ENCODE measurements at regions not wholly inside any gene's neighbourhood (a gene's known extent, or its start where the extent isn't known, plus 50 kb on each side); places are given as distances from the start of the nearest gene placed in this dataset.

GRCh38 chr4:61049018-61049417 lies 151.1 kb upstream of the ADGRL3 start:
- H3K4me1 Mint-ChIP-seq = no peaks in the 10 kb centered on the region
- no peak overlapping the region for H3K27ac Mint-ChIP-seq
- H3K4me3 ChIP-seq = no peak overlapping the region
- no peak for DNase-seq (ENCODE audit: low spot score)
- H3K4me2 ChIP-seq = no peak overlapping the region
- H2AFZ ChIP-seq = no peak overlapping the region
- H3K4me3 Mint-ChIP-seq = no peak overlapping the region
- H3F3A ChIP-seq (replicated peaks; ENCODE audit: low read depth) = no peaks in the 10 kb centered on the region
- H3K4me1 ChIP-seq (ENCODE audit: insufficient read depth) = no peaks in the 10 kb centered on the region
- no peak for ATAC-seq
- H3K79me2 ChIP-seq (replicated peaks; ENCODE audit: insufficient read depth) = no peaks in the 10 kb centered on the region
- H3K27ac ChIP-seq (ENCODE audit: low read depth) = no peak overlapping the region
- no peaks in the 10 kb centered on the region for H3K36me3 Mint-ChIP-seq (ENCODE audit: low read depth)
- H3K36me3 ChIP-seq (ENCODE audit: insufficient read depth) = no peaks in the 10 kb centered on the region
- H3K9me2 ChIP-seq (ENCODE audit: insufficient read depth) = no peaks in the 10 kb centered on the region
- H3K27me3 ChIP-seq (ENCODE audit: insufficient read depth) = no peaks in the 10 kb centered on the region
- no peaks in the 10 kb centered on the region for H3K27me3 Mint-ChIP-seq (ENCODE audit: insufficient read depth, low read depth, poor library complexity)
- TF ChIP-seq ZNF114 (CRISPR knock-in tag; IDR thresholded peaks at IDR 0.05) (no peak), NANOG (IDR thresholded peaks at IDR 0.05; ENCODE audit: borderline replicate concordance) (no peak), EZH2phosphoT487 (IDR thresholded peaks at IDR 0.05; ENCODE audit: unreplicated experiment) (no peak), CREB1 (CRISPR knock-in tag; IDR thresholded peaks at IDR 0.05; ENCODE audit: low read depth) (no peak)
- no peaks in the 10 kb centered on the region for H3K9me3 Mint-ChIP-seq
- H4K20me1 ChIP-seq (replicated peaks; ENCODE audit: insufficient read depth) = no peaks in the 10 kb centered on the region

GRCh38 chr4:61067381-61067780 lies 132.7 kb upstream of the ADGRL3 start:
- ATAC-seq = no peak
- TF ChIP-seq EZH2phosphoT487 (IDR thresholded peaks at IDR 0.05; ENCODE audit: unreplicated experiment) (no peak), ETS1 (IDR thresholded peaks at IDR 0.05) (no peak), POLR2AphosphoS5 (IDR thresholded peaks at IDR 0.05; ENCODE audit: low read depth) (no peak), CTCF (conservative IDR thresholded peaks at IDR 0.05; ENCODE audit: low read depth in 2 of 2) (no peak), ZNF462 (CRISPR knock-in tag; IDR thresholded peaks at IDR 0.05) (no peak), STAT1 (IDR thresholded peaks at IDR 0.05; ENCODE audit: unreplicated experiment) (no peak)
- TF ChIP-seq, protein P1, sequence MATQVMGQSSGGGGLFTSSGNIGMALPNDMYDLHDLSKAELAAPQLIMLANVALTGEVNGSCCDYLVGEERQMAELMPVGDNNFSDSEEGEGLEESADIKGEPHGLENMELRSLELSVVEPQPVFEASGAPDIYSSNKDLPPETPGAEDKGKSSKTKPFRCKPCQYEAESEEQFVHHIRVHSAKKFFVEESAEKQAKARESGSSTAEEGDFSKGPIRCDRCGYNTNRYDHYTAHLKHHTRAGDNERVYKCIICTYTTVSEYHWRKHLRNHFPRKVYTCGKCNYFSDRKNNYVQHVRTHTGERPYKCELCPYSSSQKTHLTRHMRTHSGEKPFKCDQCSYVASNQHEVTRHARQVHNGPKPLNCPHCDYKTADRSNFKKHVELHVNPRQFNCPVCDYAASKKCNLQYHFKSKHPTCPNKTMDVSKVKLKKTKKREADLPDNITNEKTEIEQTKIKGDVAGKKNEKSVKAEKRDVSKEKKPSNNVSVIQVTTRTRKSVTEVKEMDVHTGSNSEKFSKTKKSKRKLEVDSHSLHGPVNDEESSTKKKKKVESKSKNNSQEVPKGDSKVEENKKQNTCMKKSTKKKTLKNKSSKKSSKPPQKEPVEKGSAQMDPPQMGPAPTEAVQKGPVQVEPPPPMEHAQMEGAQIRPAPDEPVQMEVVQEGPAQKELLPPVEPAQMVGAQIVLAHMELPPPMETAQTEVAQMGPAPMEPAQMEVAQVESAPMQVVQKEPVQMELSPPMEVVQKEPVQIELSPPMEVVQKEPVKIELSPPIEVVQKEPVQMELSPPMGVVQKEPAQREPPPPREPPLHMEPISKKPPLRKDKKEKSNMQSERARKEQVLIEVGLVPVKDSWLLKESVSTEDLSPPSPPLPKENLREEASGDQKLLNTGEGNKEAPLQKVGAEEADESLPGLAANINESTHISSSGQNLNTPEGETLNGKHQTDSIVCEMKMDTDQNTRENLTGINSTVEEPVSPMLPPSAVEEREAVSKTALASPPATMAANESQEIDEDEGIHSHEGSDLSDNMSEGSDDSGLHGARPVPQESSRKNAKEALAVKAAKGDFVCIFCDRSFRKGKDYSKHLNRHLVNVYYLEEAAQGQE (IDR thresholded peaks at IDR 0.05; ENCODE audit: unreplicated experiment) = no peak

More at GRCh38 chr4:61067381-61067780, 132.7 kb upstream of the ADGRL3 start:
- DNase-seq (ENCODE audit: low spot score) = no peak
- H3K4me3 Mint-ChIP-seq = no peak overlapping the region
- Histone ChIP-seq H3K4me3 (no peak overlapping the region), H3K9me2 (ENCODE audit: insufficient read depth) (no peaks in the 10 kb centered on the region), H3F3A (replicated peaks; ENCODE audit: low read depth) (no peaks in the 10 kb centered on the region), H3K79me2 (replicated peaks; ENCODE audit: insufficient read depth) (no peaks in the 10 kb centered on the region), H4K20me1 (replicated peaks; ENCODE audit: insufficient read depth) (no peaks in the 10 kb centered on the region), H3K27me3 (ENCODE audit: insufficient read depth) (no peaks in the 10 kb centered on the region), H3K27ac (ENCODE audit: low read depth) (no peak overlapping the region), H3K4me1 (ENCODE audit: insufficient read depth) (no peaks in the 10 kb centered on the region), H3K36me3 (ENCODE audit: insufficient read depth) (no peaks in the 10 kb centered on the region), H3K4me2 (no peak overlapping the region), H2AFZ (peak overlapping the region; percentile 69; the same call in 1 of the 2 replicates)
- H3K4me1 Mint-ChIP-seq = no peaks in the 10 kb centered on the region
- no peaks in the 10 kb centered on the region for H3K9me3 Mint-ChIP-seq
- no peaks in the 10 kb centered on the region for H3K36me3 Mint-ChIP-seq (ENCODE audit: low read depth)
- H3K27ac Mint-ChIP-seq = no peak overlapping the region
- H3K27me3 Mint-ChIP-seq (ENCODE audit: insufficient read depth, low read depth, poor library complexity) = peaks cover 2% of the 10 kb centered on the region
